ENCODE measurements at regions not wholly inside any gene's neighbourhood (a gene's known extent, or its start where the extent isn't known, plus 50 kb on each side); places are given as distances from the start of the nearest gene placed in this dataset.

- Histone ChIP-seq H3K4me3 (no peak overlapping the region), H3K36me3 (no peaks in the 10 kb centered on the region), H3K27ac (no peak overlapping the region), H3K9me3 (peaks cover 0 to 8% (median 2%) of the 10 kb centered on the region in 8 donors), H3K27me3 (replicated peaks in 1 of 7) (no peaks in the 10 kb centered on the region), H3K4me1 (no peaks in the 10 kb centered on the region)
- intact Hi-C loops (cut with DNase I; ENCODE audit: low total_unique reads), result no loop called here
- TF ChIP-seq CTCF (IDR thresholded peaks at IDR 0.05 in 8 of 11, conservative IDR thresholded peaks at IDR 0.05 in 3 of 11) (no peak), POLR2AphosphoS5 (IDR thresholded peaks at IDR 0.05) (no peak), POLR2A (IDR thresholded peaks at IDR 0.05) (no peak)
- WGBS, 5 donors, result 68 to 84% (median 79%) methylated on average over 5 of the region's 5 CpGs
- DNase-seq, result no peak
Observed at GRCh38 chr18:53745224-53745967, 479.1 kb downstream of the MBD2 start.

GRCh38 chr18:53739700-53740099, 484.8 kb downstream of the MBD2 start:
- 62 to 73% (median 72%) methylated on average over 5 of the region's 5 CpGs for WGBS, 5 donors
- Histone ChIP-seq H3K4me1 (no peaks in the 10 kb centered on the region), H3K27me3 (replicated peaks in 1 of 7) (no peaks in the 10 kb centered on the region), H3K36me3 (no peaks in the 10 kb centered on the region), H3K27ac (no peak overlapping the region), H3K4me3 (no peak overlapping the region), H3K9me3 (peaks cover 0 to 7% (median 0%) of the 10 kb centered on the region in 8 donors)
- TF ChIP-seq POLR2A (IDR thresholded peaks at IDR 0.05) (no peak), CTCF (IDR thresholded peaks at IDR 0.05 in 8 of 11, conservative IDR thresholded peaks at IDR 0.05 in 3 of 11) (no peak), POLR2AphosphoS5 (IDR thresholded peaks at IDR 0.05) (no peak)
- intact Hi-C loops (cut with DNase I; ENCODE audit: low total_unique reads), result no loop called here
- DNase-seq, result no peak

GRCh38 chr18:53735526-53735925, 488.9 kb downstream of the MBD2 start:
- TF ChIP-seq POLR2AphosphoS5 (IDR thresholded peaks at IDR 0.05), result no peak
- no peak for TF ChIP-seq POLR2A (IDR thresholded peaks at IDR 0.05)
- no peak for TF ChIP-seq CTCF (IDR thresholded peaks at IDR 0.05 in 8 of 11, conservative IDR thresholded peaks at IDR 0.05 in 3 of 11)
- H3K4me1 ChIP-seq, result no peaks in the 10 kb centered on the region
- H3K36me3 ChIP-seq, result no peaks in the 10 kb centered on the region
- no peak overlapping the region for H3K4me3 ChIP-seq
- H3K27ac ChIP-seq, result no peak overlapping the region
- WGBS, 5 donors, result 65 to 79% (median 75%) methylated on average over 1 of the region's 1 CpG
- peaks cover 0 to 13% (median 2%) of the 10 kb centered on the region in 8 donors for H3K9me3 ChIP-seq
- no peak for DNase-seq
- intact Hi-C loops (cut with DNase I; ENCODE audit: low total_unique reads), result no loop called here
- no peaks in the 10 kb centered on the region for H3K27me3 ChIP-seq (replicated peaks in 1 of 7)

- intact Hi-C loops (cut with DNase I; ENCODE audit: low total_unique reads), result no loop called here
- peaks cover 0 to 4% (median 0%) of the 10 kb centered on the region in 8 donors for H3K9me3 ChIP-seq
Observed at GRCh38 chr18:53715243-53715853, 509.1 kb downstream of the MBD2 start.

More at GRCh38 chr18:53715243-53715853, 509.1 kb downstream of the MBD2 start:
- 23 to 35% (median 26%) methylated on average over 3 of the region's 3 CpGs for WGBS, 5 donors
- no peaks in the 10 kb centered on the region for H3K27me3 ChIP-seq (replicated peaks in 1 of 7)
- no peak overlapping the region for H3K4me3 ChIP-seq
- no peaks in the 10 kb centered on the region for H3K36me3 ChIP-seq
- DNase-seq, result no peak
- TF ChIP-seq POLR2A (IDR thresholded peaks at IDR 0.05) (no peak), POLR2AphosphoS5 (IDR thresholded peaks at IDR 0.05) (no peak), CTCF (IDR thresholded peaks at IDR 0.05 in 8 of 11, conservative IDR thresholded peaks at IDR 0.05 in 3 of 11) (no peak)
- no peaks in the 10 kb centered on the region for H3K4me1 ChIP-seq
- no peak overlapping the region for H3K27ac ChIP-seq

Data from spleen (tissue), 11 donors.